ENCODE measurements at regions not wholly inside any gene's neighbourhood (a gene's known extent, or its start where the extent isn't known, plus 50 kb on each side); places are given as distances from the start of the nearest gene placed in this dataset.

DNA sequence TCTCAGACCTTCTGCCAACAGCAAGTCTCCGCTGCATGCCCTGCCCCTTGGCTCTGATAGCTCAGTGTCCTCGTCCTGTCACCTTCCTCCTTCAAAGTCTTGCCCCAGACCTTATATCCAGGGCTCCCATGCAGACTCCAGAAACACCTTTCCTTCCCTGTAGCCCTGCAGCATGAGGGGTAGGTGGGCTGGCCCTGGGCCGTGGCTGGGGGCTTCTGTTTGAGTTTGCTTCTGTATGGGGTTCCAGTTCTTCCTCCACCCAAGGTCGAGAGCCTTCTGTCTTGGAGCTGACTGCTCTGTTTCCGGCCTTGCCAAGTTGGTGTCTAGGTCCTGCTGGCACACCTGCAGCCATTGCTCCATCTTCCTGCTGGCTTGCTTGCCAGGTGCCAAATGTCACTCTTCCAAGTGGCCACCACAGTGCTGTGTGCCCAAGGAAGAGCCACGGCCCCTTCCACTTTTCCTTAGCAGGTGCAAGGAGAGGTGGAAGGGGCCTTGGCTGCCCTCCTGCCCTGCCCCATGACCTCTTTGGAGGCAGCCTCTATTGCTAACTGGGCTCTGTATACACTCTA, 74.8 kb upstream of the NECTIN1 start:
- no peak for FAIRE-seq
- no peak for TF ChIP-seq SMAD1 (IDR thresholded peaks at IDR 0.05; ENCODE audit: low read depth, partially characterized antibody)
- no peak for TF ChIP-seq FOXK2 (IDR thresholded peaks at IDR 0.05)
- H3K4me2 ChIP-seq (ENCODE audit: control insufficient read depth, insufficient read depth) = no peak overlapping the region
- H3K27me3 ChIP-seq (replicated peaks in 1 of 2; ENCODE audit: control insufficient read depth in 2 of 2, insufficient read depth in 2 of 2, low read length in 1 of 2) = no peaks in the 10 kb centered on the region
- no peak overlapping the region for H3K4me3 ChIP-seq
- H3K27ac ChIP-seq (ENCODE audit: control insufficient read depth, insufficient read depth) = no peak overlapping the region
- no peaks in the 10 kb centered on the region for H3K9me3 ChIP-seq (replicated peaks; ENCODE audit: control insufficient read depth, insufficient read depth, low read length)
- WGBS (ENCODE audit: insufficient coverage, insufficient replicate concordance, low lambda C conversion rate, missing lambda C conversion rate) = 14% methylated on average over 6 of the region's 6 CpGs
- H2AFZ ChIP-seq (ENCODE audit: control insufficient read depth, low read depth, low read length) = no peak overlapping the region
- no peaks in the 10 kb centered on the region; the same call in 1 of the 2 replicates for H4K20me1 ChIP-seq (ENCODE audit: control insufficient read depth, insufficient read depth)
- in situ Hi-C loops (cut with MboI) = no loop called here
- ChIA-PET CTCF (no interaction called here), POLR2A (interaction anchor here (0.5 kb wide), 1 partner anchor 15 kb away, joined by 3 read pairs; no protein-coding TSS in a partner anchor), SMC1A (ENCODE audit: uncharacterized antibody, unreplicated experiment) (no interaction called here), RAD21 (ENCODE audit: unreplicated experiment) (no interaction called here)
- intact Hi-C loops (cut with micrococcal nuclease; ENCODE audit: unreplicated experiment) = no loop called here
- no peaks in the 10 kb centered on the region for H3K4me1 ChIP-seq (ENCODE audit: control insufficient read depth, insufficient read depth, low read length)
- ATAC-seq = no peak
- no peaks in the 10 kb centered on the region for H3K36me3 ChIP-seq (ENCODE audit: control insufficient read depth in 2 of 2, insufficient read depth in 2 of 2, low read length in 1 of 2)
- no TSS peak for BruUV-seq (replicated peaks)
- no peaks in the 10 kb centered on the region for H3K79me2 ChIP-seq (ENCODE audit: control insufficient read depth, insufficient read depth, low read length)
- H3K9ac ChIP-seq (ENCODE audit: control insufficient read depth, insufficient read depth, low read length) = no peak overlapping the region
- DNase-seq (ENCODE audit: low read depth, low spot score) = no peak

DNA sequence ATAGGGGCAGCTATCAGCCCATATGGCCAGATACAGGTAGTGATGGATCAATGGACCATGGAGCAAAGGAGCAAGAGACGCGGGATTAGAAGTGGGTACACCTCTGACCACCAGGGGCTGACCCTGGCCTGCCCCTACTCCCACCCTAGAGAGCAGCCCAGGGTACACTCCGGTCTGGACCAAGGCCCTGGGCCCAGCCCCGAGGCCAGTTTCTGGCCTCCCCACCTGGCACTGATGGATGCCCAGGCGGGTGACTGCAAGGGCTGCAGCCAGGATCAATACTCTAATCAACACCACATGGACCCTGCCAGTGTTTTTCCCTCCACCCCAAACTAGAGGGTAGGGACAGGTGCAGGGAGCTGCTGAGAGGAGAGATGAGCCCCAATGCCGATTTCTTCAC, 74.1 kb upstream of the NECTIN1 start:
- Histone ChIP-seq H4K20me1 (ENCODE audit: control insufficient read depth, insufficient read depth) (no peaks in the 10 kb centered on the region; the same call in 1 of the 2 replicates), H2AFZ (ENCODE audit: control insufficient read depth, low read depth, low read length) (no peak overlapping the region), H3K79me2 (ENCODE audit: control insufficient read depth, insufficient read depth, low read length) (no peaks in the 10 kb centered on the region), H3K27ac (ENCODE audit: control insufficient read depth, insufficient read depth) (no peak overlapping the region), H3K4me2 (ENCODE audit: control insufficient read depth, insufficient read depth) (no peak overlapping the region), H3K9ac (ENCODE audit: control insufficient read depth, insufficient read depth, low read length) (no peak overlapping the region), H3K27me3 (replicated peaks in 1 of 2; ENCODE audit: control insufficient read depth in 2 of 2, insufficient read depth in 2 of 2, low read length in 1 of 2) (no peaks in the 10 kb centered on the region), H3K9me3 (replicated peaks; ENCODE audit: control insufficient read depth, insufficient read depth, low read length) (no peaks in the 10 kb centered on the region), H3K4me3 (no peak overlapping the region), H3K4me1 (ENCODE audit: control insufficient read depth, insufficient read depth, low read length) (no peaks in the 10 kb centered on the region), H3K36me3 (ENCODE audit: control insufficient read depth in 2 of 2, insufficient read depth in 2 of 2, low read length in 1 of 2) (no peaks in the 10 kb centered on the region)
- POLR2A ChIA-PET = no interaction called here
- FAIRE-seq (no peak), DNase-seq (ENCODE audit: low read depth, low spot score) (no peak), ATAC-seq (no peak)
- CTCF ChIA-PET = no interaction called here
- SMC1A ChIA-PET (ENCODE audit: uncharacterized antibody, unreplicated experiment) = no interaction called here
- in situ Hi-C loops (cut with MboI) = no loop called here
- RAD21 ChIA-PET (ENCODE audit: unreplicated experiment) = no interaction called here
- intact Hi-C loops (cut with micrococcal nuclease; ENCODE audit: unreplicated experiment) = no loop called here
- WGBS (ENCODE audit: insufficient coverage, insufficient replicate concordance, low lambda C conversion rate, missing lambda C conversion rate) = 42% methylated on average over 6 of the region's 6 CpGs
- no TSS peak for BruUV-seq (replicated peaks)
- no peak for TF ChIP-seq ZZZ3 (IDR thresholded peaks at IDR 0.05; ENCODE audit: control insufficient read depth, insufficient read length, low read depth)
- no peak for TF ChIP-seq CHD2 (IDR thresholded peaks at IDR 0.05; ENCODE audit: borderline replicate concordance, low read depth, low read length)
- no peak for TF ChIP-seq NFXL1 (IDR thresholded peaks at IDR 0.05; ENCODE audit: borderline replicate concordance)
- TF ChIP-seq, protein P1, sequence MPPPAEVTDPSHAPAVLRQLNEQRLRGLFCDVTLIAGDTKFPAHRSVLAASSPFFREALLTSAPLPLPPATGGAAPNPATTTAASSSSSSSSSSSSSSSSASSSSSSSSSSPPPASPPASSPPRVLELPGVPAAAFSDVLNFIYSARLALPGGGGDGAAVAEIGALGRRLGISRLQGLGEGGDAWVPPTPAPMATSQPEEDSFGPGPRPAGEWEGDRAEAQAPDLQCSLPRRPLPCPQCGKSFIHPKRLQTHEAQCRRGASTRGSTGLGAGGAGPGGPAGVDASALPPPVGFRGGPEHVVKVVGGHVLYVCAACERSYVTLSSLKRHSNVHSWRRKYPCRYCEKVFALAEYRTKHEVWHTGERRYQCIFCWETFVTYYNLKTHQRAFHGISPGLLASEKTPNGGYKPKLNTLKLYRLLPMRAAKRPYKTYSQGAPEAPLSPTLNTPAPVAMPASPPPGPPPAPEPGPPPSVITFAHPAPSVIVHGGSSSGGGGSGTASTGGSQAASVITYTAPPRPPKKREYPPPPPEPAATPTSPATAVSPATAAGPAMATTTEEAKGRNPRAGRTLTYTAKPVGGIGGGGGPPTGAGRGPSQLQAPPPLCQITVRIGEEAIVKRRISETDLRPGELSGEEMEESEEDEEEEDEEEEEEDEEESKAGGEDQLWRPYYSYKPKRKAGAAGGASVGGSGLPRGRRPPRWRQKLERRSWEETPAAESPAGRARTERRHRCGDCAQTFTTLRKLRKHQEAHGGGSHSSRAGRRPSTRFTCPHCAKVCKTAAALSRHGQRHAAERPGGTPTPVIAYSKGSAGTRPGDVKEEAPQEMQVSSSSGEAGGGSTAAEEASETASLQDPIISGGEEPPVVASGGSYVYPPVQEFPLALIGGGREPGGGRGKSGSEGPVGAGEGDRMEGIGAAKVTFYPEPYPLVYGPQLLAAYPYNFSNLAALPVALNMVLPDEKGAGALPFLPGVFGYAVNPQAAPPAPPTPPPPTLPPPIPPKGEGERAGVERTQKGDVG (CRISPR knock-in tag; IDR thresholded peaks at IDR 0.05) = no peak
- TF ChIP-seq, protein P2, sequence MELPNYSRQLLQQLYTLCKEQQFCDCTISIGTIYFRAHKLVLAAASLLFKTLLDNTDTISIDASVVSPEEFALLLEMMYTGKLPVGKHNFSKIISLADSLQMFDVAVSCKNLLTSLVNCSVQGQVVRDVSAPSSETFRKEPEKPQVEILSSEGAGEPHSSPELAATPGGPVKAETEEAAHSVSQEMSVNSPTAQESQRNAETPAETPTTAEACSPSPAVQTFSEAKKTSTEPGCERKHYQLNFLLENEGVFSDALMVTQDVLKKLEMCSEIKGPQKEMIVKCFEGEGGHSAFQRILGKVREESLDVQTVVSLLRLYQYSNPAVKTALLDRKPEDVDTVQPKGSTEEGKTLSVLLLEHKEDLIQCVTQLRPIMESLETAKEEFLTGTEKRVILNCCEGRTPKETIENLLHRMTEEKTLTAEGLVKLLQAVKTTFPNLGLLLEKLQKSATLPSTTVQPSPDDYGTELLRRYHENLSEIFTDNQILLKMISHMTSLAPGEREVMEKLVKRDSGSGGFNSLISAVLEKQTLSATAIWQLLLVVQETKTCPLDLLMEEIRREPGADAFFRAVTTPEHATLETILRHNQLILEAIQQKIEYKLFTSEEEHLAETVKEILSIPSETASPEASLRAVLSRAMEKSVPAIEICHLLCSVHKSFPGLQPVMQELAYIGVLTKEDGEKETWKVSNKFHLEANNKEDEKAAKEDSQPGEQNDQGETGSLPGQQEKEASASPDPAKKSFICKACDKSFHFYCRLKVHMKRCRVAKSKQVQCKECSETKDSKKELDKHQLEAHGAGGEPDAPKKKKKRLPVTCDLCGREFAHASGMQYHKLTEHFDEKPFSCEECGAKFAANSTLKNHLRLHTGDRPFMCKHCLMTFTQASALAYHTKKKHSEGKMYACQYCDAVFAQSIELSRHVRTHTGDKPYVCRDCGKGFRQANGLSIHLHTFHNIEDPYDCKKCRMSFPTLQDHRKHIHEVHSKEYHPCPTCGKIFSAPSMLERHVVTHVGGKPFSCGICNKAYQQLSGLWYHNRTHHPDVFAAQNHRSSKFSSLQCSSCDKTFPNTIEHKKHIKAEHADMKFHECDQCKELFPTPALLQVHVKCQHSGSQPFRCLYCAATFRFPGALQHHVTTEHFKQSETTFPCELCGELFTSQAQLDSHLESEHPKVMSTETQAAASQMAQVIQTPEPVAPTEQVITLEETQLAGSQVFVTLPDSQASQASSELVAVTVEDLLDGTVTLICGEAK (IDR thresholded peaks at IDR 0.05; ENCODE audit: borderline replicate concordance) = no peak
- no peak for TF ChIP-seq EGR1 (IDR thresholded peaks at IDR 0.05; ENCODE audit: borderline replicate concordance in 1 of 2, low read depth in 2 of 2, low read length in 2 of 2)
- no peak for TF ChIP-seq PAX8 (IDR thresholded peaks at IDR 0.05)
- no peak for TF ChIP-seq IKZF1 (conservative IDR thresholded peaks at IDR 0.05)
